ENCODE measurements at regions not wholly inside any gene's neighbourhood (a gene's known extent, or its start where the extent isn't known, plus 50 kb on each side); places are given as distances from the start of the nearest gene placed in this dataset.
"Not testable (repeated sequence)": the region's sequence is repeated elsewhere in the genome, so short reads cannot be mapped to it uniquely, and the experiment has no call there.

- TF ChIP-seq CTCF (IDR thresholded peaks at IDR 0.05; ENCODE audit: low read depth, low read length): no peak
- H3K4me3 ChIP-seq (ENCODE audit: low read depth, low read length): no peak overlapping the region
Measured at GRCh38 chr18:1438967-1439366, 534.3 kb downstream of the ADCYAP1 start.

GRCh38 chr18:1444062-1444461 is 539.4 kb downstream of the ADCYAP1 start:
- not testable (repeated sequence) for H3K4me3 ChIP-seq (ENCODE audit: low read depth, low read length)

- TF ChIP-seq CTCF (IDR thresholded peaks at IDR 0.05; ENCODE audit: low read depth, low read length): no peak
- H3K4me3 ChIP-seq (ENCODE audit: low read depth, low read length): no peak overlapping the region
Measured at GRCh38 chr18:1446765-1447164, 542.1 kb downstream of the ADCYAP1 start.

- no peak overlapping the region for H3K4me3 ChIP-seq (ENCODE audit: low read depth, low read length)
- no peak for TF ChIP-seq CTCF (IDR thresholded peaks at IDR 0.05; ENCODE audit: low read depth, low read length)
Measured at GRCh38 chr18:1452821-1453220, 548.1 kb downstream of the ADCYAP1 start.

- no peak overlapping the region for H3K4me3 ChIP-seq (ENCODE audit: low read depth, low read length)
- no peak for TF ChIP-seq CTCF (IDR thresholded peaks at IDR 0.05; ENCODE audit: low read depth, low read length)
Measured at GRCh38 chr18:1455605-1456004, 550.9 kb downstream of the ADCYAP1 start.

GRCh38 chr18:1458547-1458946 is 553.9 kb downstream of the ADCYAP1 start:
- no peak for TF ChIP-seq CTCF (IDR thresholded peaks at IDR 0.05; ENCODE audit: low read depth, low read length)
- no peak overlapping the region for H3K4me3 ChIP-seq (ENCODE audit: low read depth, low read length)

GRCh38 chr18:1463981-1464380 is 559.3 kb downstream of the ADCYAP1 start:
- H3K4me3 ChIP-seq (ENCODE audit: low read depth, low read length): no peak overlapping the region
- no peak for TF ChIP-seq CTCF (IDR thresholded peaks at IDR 0.05; ENCODE audit: low read depth, low read length)

- H3K4me3 ChIP-seq (ENCODE audit: low read depth, low read length): no peak overlapping the region
- no peak for TF ChIP-seq CTCF (IDR thresholded peaks at IDR 0.05; ENCODE audit: low read depth, low read length)
Measured at GRCh38 chr18:1464444-1465217, 560.0 kb downstream of the ADCYAP1 start.

All from WI38 (cell line).